Dedifferentiated amniotic fluid mesenchymal stem cell (primary cell): ENCODE measurements at regions not wholly inside any gene's neighbourhood (a gene's known extent, or its start where the extent isn't known, plus 50 kb on each side); places are given as distances from the start of the nearest gene placed in this dataset.
"Not testable (repeated sequence)": the region's sequence is repeated elsewhere in the genome, so short reads cannot be mapped to it uniquely, and the experiment has no call there.

Source experiments
- DNase-seq: peaks from one replicate; pipeline ENCODE4 v3.0.0-alpha.2; 2016; ENCODE audit errors: extremely low spot score

GRCh38 chr6:30807566-30807965, 63.2 kb upstream of the IER3 start:
- not testable (repeated sequence) for DNase-seq

- DNase-seq, result no peak
Measured at GRCh38 chr6:30806581-30807183, 62.3 kb upstream of the IER3 start.

- no peak for DNase-seq
Measured at GRCh38 chr6:30804333-30804732, 60.0 kb upstream of the IER3 start.

GRCh38 chr6:30802731-30803130, 58.4 kb upstream of the IER3 start:
- DNase-seq, result no peak

GRCh38 chr6:30801950-30802349, 57.6 kb upstream of the IER3 start:
- DNase-seq, result no peak

GRCh38 chr6:30800871-30801270, 56.5 kb upstream of the IER3 start:
- no peak for DNase-seq

GRCh38 chr6:30799210-30799609, 54.9 kb upstream of the IER3 start:
- DNase-seq, result no peak

GRCh38 chr6:30798494-30798893, 54.1 kb upstream of the IER3 start:
- DNase-seq, result no peak

GRCh38 chr6:30795549-30796293, 51.4 kb upstream of the IER3 start:
- DNase-seq, result no peak
